Posterior vena cava (tissue), 2 donors: ENCODE measurements at regions not wholly inside any gene's neighbourhood (a gene's known extent, or its start where the extent isn't known, plus 50 kb on each side); places are given as distances from the start of the nearest gene placed in this dataset.

Experiments used
- DNase-seq: peaks from one replicate; pipeline ENCODE4 v3.0.0-alpha.2; 2020; ENCODE audit warnings: low spot score
- intact Hi-C, 2 donors: fragments of 100-400 bp; cut with DNase I; formaldehyde crosslinking; loops; one replicate each; pipeline versions ENCODE4 v1.14.1 to v1.14.2; 2022 to 2023
- donor health status: DM: yes; HTN: yes; CAD: no.
- donor health status: DM: yes; HTN: yes; CAD: no.

- intact Hi-C loops, result no loop called here
- DNase-seq, result no peak
Measured at GRCh38 chr12:30874455-30875321, 51.9 kb upstream of the TSPAN11 start.

- DNase-seq, result no peak
- intact Hi-C loops, result no loop called here
Measured at GRCh38 chr12:30870491-30871265, 55.9 kb upstream of the TSPAN11 start.

GRCh38 chr12:30867415-30867814, 59.1 kb upstream of the TSPAN11 start:
- no peak for DNase-seq
- intact Hi-C loops, result no loop called here

- no peak for DNase-seq
- intact Hi-C loops, result no loop called here
Measured at GRCh38 chr12:30866256-30866655, 60.3 kb upstream of the TSPAN11 start.

- intact Hi-C loops, result no loop called here
- no peak for DNase-seq
Measured at GRCh38 chr12:30863839-30864238, 62.7 kb upstream of the TSPAN11 start.

- no peak for DNase-seq
- intact Hi-C loops, result no loop called here
Measured at GRCh38 chr12:30862486-30862885, 64.1 kb upstream of the TSPAN11 start.

GRCh38 chr12:30859226-30859625, 67.3 kb upstream of the TSPAN11 start:
- intact Hi-C loops, result no loop called here
- DNase-seq, result no peak

GRCh38 chr12:30858471-30858870, 68.1 kb upstream of the TSPAN11 start:
- intact Hi-C loops, result no loop called here
- DNase-seq, result no peak

GRCh38 chr12:30853561-30854133, 72.9 kb upstream of the TSPAN11 start:
- DNase-seq, result no peak
- intact Hi-C loops, result no loop called here

GRCh38 chr12:30850684-30851083, 75.9 kb upstream of the TSPAN11 start:
- no peak for DNase-seq
- intact Hi-C loops, result no loop called here

- intact Hi-C loops, result loop anchor here (10.0 kb wide), 2 partner anchors 388 to 428 kb away; no protein-coding TSS in a partner anchor
- DNase-seq, result no peak
Measured at GRCh38 chr12:30847259-30847658, 79.3 kb upstream of the TSPAN11 start.

GRCh38 chr12:30846776-30847175, 79.8 kb upstream of the TSPAN11 start:
- intact Hi-C loops, result loop anchor here (10.0 kb wide), 2 partner anchors 388 to 428 kb away; no protein-coding TSS in a partner anchor
- DNase-seq, result no peak

GRCh38 chr12:30845676-30846075, 80.9 kb upstream of the TSPAN11 start:
- no peak for DNase-seq
- intact Hi-C loops, result loop anchor here (10.0 kb wide), 2 partner anchors 389 to 429 kb away; no protein-coding TSS in a partner anchor

- DNase-seq, result no peak
- intact Hi-C loops, result loop anchor here (10.0 kb wide), 2 partner anchors 392 to 432 kb away; no protein-coding TSS in a partner anchor
Measured at GRCh38 chr12:30843211-30843610, 83.3 kb upstream of the TSPAN11 start.

- no peak for DNase-seq
- intact Hi-C loops, result loop anchor here (10.0 kb wide), 2 partner anchors 394 to 434 kb away; no protein-coding TSS in a partner anchor
Measured at GRCh38 chr12:30840715-30841114, 85.8 kb upstream of the TSPAN11 start.

- no peak for DNase-seq
- intact Hi-C loops, result loop anchor here (10.0 kb wide), 2 partner anchors 395 to 435 kb away; no protein-coding TSS in a partner anchor
Measured at GRCh38 chr12:30839643-30840220, 85.0 kb upstream of the CAPRIN2 start.

GRCh38 chr12:30837595-30837994, 82.8 kb upstream of the CAPRIN2 start:
- intact Hi-C loops, result no loop called here
- no peak for DNase-seq

GRCh38 chr12:30836656-30837445, 82.1 kb upstream of the CAPRIN2 start:
- intact Hi-C loops, result no loop called here
- no peak for DNase-seq

- no peak for DNase-seq
- intact Hi-C loops, result no loop called here
Measured at GRCh38 chr12:30835216-30835615, 80.5 kb upstream of the CAPRIN2 start.
